Sigmoid colon (tissue), 6 donors: ENCODE measurements at regions not wholly inside any gene's neighbourhood (a gene's known extent, or its start where the extent isn't known, plus 50 kb on each side); places are given as distances from the start of the nearest gene placed in this dataset.

Experiments
- DNase-seq: peaks from one replicate; pipeline ENCODE4 v3.0.0-alpha.2; 2019
- H3K27ac ChIP-seq, 4 donors: fragments of 200-600 bp; sonication (generic); one replicate each; pipeline ENCODE4 v1.5.1; 2016 to 2019; ENCODE audit warnings: mild to moderate bottlenecking in 1 of 4
- H3K27me3 ChIP-seq, 3 donors: fragments of 200-600 bp; sonication (generic); one replicate each; pipeline ENCODE4 v1.5.1; 2019; ENCODE audit warnings: mild to moderate bottlenecking in 1 of 3
- H3K36me3 ChIP-seq, 4 donors: fragments of 200-600 bp; sonication (generic); one replicate each; pipeline ENCODE4 v1.5.1; 2016 to 2019
- H3K4me1 ChIP-seq, 4 donors: fragments of 200-600 bp; sonication (generic); one replicate each; pipeline ENCODE4 v1.5.1; 2017 to 2019
- H3K4me3 ChIP-seq, 4 donors: fragments of 200-600 bp; sonication (generic); one replicate each; pipeline ENCODE4 v1.5.1; 2017 to 2019; ENCODE audit warnings: mild to moderate bottlenecking in 2 of 4, moderate library complexity in 1 of 4
- H3K9me3 ChIP-seq, 4 donors: fragments of 200-600 bp in 3 of 4; sonication (generic) in 3 of 4; one replicate each; pipeline versions ENCODE4 v1.5.1 to v1.6.1; 2013 to 2019
- CTCF ChIP-seq, 4 experiments: fragments of 450-650 bp in 3 of 4; fragments of 200-600 bp in 1 of 4; IDR thresholded peaks; one replicate each; pipeline ENCODE4 v1.5.1; 2016 to 2019; ENCODE audit warnings: antibody characterized with exemption in 4 of 4, mild to moderate bottlenecking in 3 of 4, moderate library complexity in 2 of 4
- EP300 ChIP-seq, 4 donors: sonication (generic); formaldehyde crosslinking; IDR thresholded peaks; one replicate each; pipeline ENCODE4 v1.6.1; 2017; ENCODE audit warnings: antibody characterized with exemption in 4 of 4
- POLR2A ChIP-seq, 2 donors: fragments of 450-650 bp; IDR thresholded peaks; one replicate each; pipeline ENCODE4 v1.6.1; 2016; ENCODE audit warnings: antibody characterized with exemption in 2 of 2, mild to moderate bottlenecking in 2 of 2, moderate library complexity in 2 of 2
- POLR2AphosphoS5 ChIP-seq, 4 donors: sonication (generic); formaldehyde crosslinking; IDR thresholded peaks; one replicate each; pipeline ENCODE4 v1.6.1; 2017; ENCODE audit warnings: antibody characterized with exemption in 4 of 4
- WGBS, 2 donors: extraction: QIAGEN DNeasy Blood & Tissue Kit; methylation state at CpG; one replicate each; pipeline ENCODE4 v1.1.7; 2013; 5-methylcytosine and 5-hydroxymethylcytosine counted together
- intact Hi-C: fragments of 100-400 bp; cut with DNase I; formaldehyde crosslinking; loops from one replicate; pipeline ENCODE4 v1.15.1; 2023
- donor health status: healthy with polysubstance abuse.
- donor health status: healthy.

GRCh38 chr1:157286096-157286495 is 147.9 kb upstream of the ETV3 start:
- Histone ChIP-seq H3K27me3 (no peaks in the 10 kb centered on the region), H3K27ac (no peak overlapping the region), H3K4me3 (no peak overlapping the region), H3K4me1 (no peaks in the 10 kb centered on the region), H3K9me3 (no peaks in the 10 kb centered on the region), H3K36me3 (no peaks in the 10 kb centered on the region)
- no peak for DNase-seq
- 92 to 93% methylated on average over 2 of the region's 2 CpGs for WGBS, 2 donors
- intact Hi-C loops = no loop called here
- TF ChIP-seq EP300 (IDR thresholded peaks at IDR 0.05) = no peak
- TF ChIP-seq POLR2AphosphoS5 (IDR thresholded peaks at IDR 0.05) = no peak

- WGBS, 2 donors = 76 to 86% methylated on average over 1 of the region's 1 CpG
- H3K4me1 ChIP-seq = no peaks in the 10 kb centered on the region
- TF ChIP-seq CTCF (IDR thresholded peaks at IDR 0.05) (no peak), POLR2A (IDR thresholded peaks at IDR 0.05) (no peak), POLR2AphosphoS5 (IDR thresholded peaks at IDR 0.05) (no peak), EP300 (IDR thresholded peaks at IDR 0.05) (no peak)
- H3K9me3 ChIP-seq = no peaks in the 10 kb centered on the region
- no peak overlapping the region for H3K27ac ChIP-seq
- H3K36me3 ChIP-seq = no peaks in the 10 kb centered on the region
- no peak overlapping the region for H3K4me3 ChIP-seq
- no peak for DNase-seq
- intact Hi-C loops = no loop called here
- H3K27me3 ChIP-seq = peaks cover 0 to 4% (median 0%) of the 10 kb centered on the region in 3 donors
Measured at GRCh38 chr1:157284451-157284850, 146.3 kb upstream of the ETV3 start.

GRCh38 chr1:157279802-157280140 is 141.6 kb upstream of the ETV3 start:
- intact Hi-C loops = no loop called here
- TF ChIP-seq EP300 (IDR thresholded peaks at IDR 0.05) (no peak), POLR2AphosphoS5 (IDR thresholded peaks at IDR 0.05) (no peak), POLR2A (IDR thresholded peaks at IDR 0.05) (no peak), CTCF (IDR thresholded peaks at IDR 0.05) (no peak)
- Histone ChIP-seq H3K4me3 (no peak overlapping the region), H3K27me3 (peaks cover 0 to 18% (median 0%) of the 10 kb centered on the region in 3 donors), H3K4me1 (no peaks in the 10 kb centered on the region), H3K9me3 (no peaks in the 10 kb centered on the region), H3K27ac (no peak overlapping the region), H3K36me3 (no peaks in the 10 kb centered on the region)
- WGBS, 2 donors = 59 to 83% methylated on average over 3 of the region's 3 CpGs
- DNase-seq = no peak

GRCh38 chr1:157279138-157279801 is 141.1 kb upstream of the ETV3 start:
- Histone ChIP-seq H3K4me3 (no peak overlapping the region), H3K4me1 (no peaks in the 10 kb centered on the region), H3K36me3 (no peaks in the 10 kb centered on the region), H3K9me3 (no peaks in the 10 kb centered on the region), H3K27me3 (peaks cover 0 to 18% (median 0%) of the 10 kb centered on the region in 3 donors), H3K27ac (no peak overlapping the region)
- DNase-seq = no peak
- intact Hi-C loops = no loop called here
- WGBS, 2 donors = 40 to 81% methylated on average over 23 of the region's 23 CpGs
- TF ChIP-seq POLR2AphosphoS5 (IDR thresholded peaks at IDR 0.05) (no peak), EP300 (IDR thresholded peaks at IDR 0.05) (no peak), POLR2A (IDR thresholded peaks at IDR 0.05) (no peak), CTCF (IDR thresholded peaks at IDR 0.05) (no peak)

- Histone ChIP-seq H3K27me3 (peaks cover 0 to 18% (median 0%) of the 10 kb centered on the region in 3 donors), H3K36me3 (no peaks in the 10 kb centered on the region), H3K27ac (no peak overlapping the region), H3K4me1 (no peaks in the 10 kb centered on the region), H3K4me3 (no peak overlapping the region), H3K9me3 (no peaks in the 10 kb centered on the region)
- 70 to 93% methylated on average over 28 of the region's 28 CpGs for WGBS, 2 donors
- no peak for TF ChIP-seq POLR2A (IDR thresholded peaks at IDR 0.05)
- TF ChIP-seq CTCF (IDR thresholded peaks at IDR 0.05) = no peak
- no peak for TF ChIP-seq EP300 (IDR thresholded peaks at IDR 0.05)
- no peak for TF ChIP-seq POLR2AphosphoS5 (IDR thresholded peaks at IDR 0.05)
- no peak for DNase-seq
- intact Hi-C loops = no loop called here
Measured at GRCh38 chr1:157278383-157279137, 140.4 kb upstream of the ETV3 start.
